Naive thymus-derived CD4-positive, alpha-beta T cell (primary cell): ENCODE measurements at regions not wholly inside any gene's neighbourhood (a gene's known extent, or its start where the extent isn't known, plus 50 kb on each side); places are given as distances from the start of the nearest gene placed in this dataset.

Source experiments
- ATAC-seq: fragments of 150-1000 bp; cut with Tn5 transposase; 2 replicates; pipeline ENCODE4 v1.10.0; 2021; ENCODE audit warnings: mild to moderate bottlenecking, moderate library complexity
- CTCF ChIA-PET: fragments of 350-600 bp; sonication (Branson Sonifier 250); formaldehyde crosslinking; loops from one replicate; lab custom pipeline; 2021; ENCODE audit warnings: antibody characterized with exemption; lab: Charles Lee
- POLR2A ChIA-PET: fragments of 350-600 bp; sonication (Branson Sonifier 250); formaldehyde crosslinking; loops from one replicate; lab custom pipeline; 2021; ENCODE audit warnings: antibody characterized with exemption, inconsistent platforms; lab: Charles Lee
- DNase-seq, 9 donors: peaks; one replicate each; pipeline versions ENCODE4 v3.0.0 to v3.0.0-alpha.2; 2020 to 2022; ENCODE audit warnings: mixed read lengths in 1 of 9
- H3K27ac ChIP-seq: one replicate; pipeline ENCODE4 v1.7.0; 2013; ENCODE audit warnings: mild to moderate bottlenecking, low read depth, low read length, moderate library complexity
- H3K27me3 ChIP-seq, 2 donors: one replicate each; pipeline ENCODE4 v1.7.0; 2013; ENCODE audit warnings: low read length in 2 of 2, mild to moderate bottlenecking in 2 of 2, moderate library complexity in 2 of 2; ENCODE audit not compliant: control insufficient read depth in 2 of 2, insufficient read depth in 2 of 2
- H3K36me3 ChIP-seq, 3 experiments: 1 replicate in 2 of 3; 2 replicates in 1 of 3; pipeline ENCODE4 v1.7.0; 2013; ENCODE audit warnings: low read length in 3 of 3, mild to moderate bottlenecking in 3 of 3, moderate library complexity in 1 of 3; ENCODE audit not compliant: insufficient read depth in 3 of 3, control insufficient read depth in 2 of 3
- H3K4me1 ChIP-seq, 2 donors: one replicate each; pipeline ENCODE4 v1.7.0; 2013; ENCODE audit warnings: low read length in 2 of 2, mild to moderate bottlenecking in 2 of 2, moderate library complexity in 1 of 2; ENCODE audit not compliant: control insufficient read depth in 2 of 2, insufficient read depth in 2 of 2
- H3K4me3 ChIP-seq: 2 replicates; pipeline ENCODE4 v1.7.0; 2013; ENCODE audit warnings: mild to moderate bottlenecking, low read length
- H3K9me3 ChIP-seq, 3 experiments: 1 replicate in 2 of 3; 2 replicates in 1 of 3; pipeline ENCODE4 v1.7.0; 2013; ENCODE audit warnings: low read length in 3 of 3; ENCODE audit not compliant: control insufficient read depth in 2 of 3
- H3K27ac Mint-ChIP-seq, 9 donors: one replicate each; pipeline ENCODE4 v1.8.0; 2020 to 2022; ENCODE audit warnings: mixed read lengths in 9 of 9, mild to moderate bottlenecking in 8 of 9, moderate library complexity in 5 of 9, inconsistent platforms in 2 of 9
- H3K27me3 Mint-ChIP-seq, 5 donors: one replicate each; pipeline ENCODE4 v1.8.0; 2021 to 2022; ENCODE audit warnings: mixed read lengths in 5 of 5, mild to moderate bottlenecking in 1 of 5
- H3K36me3 Mint-ChIP-seq, 5 donors: one replicate each; pipeline ENCODE4 v1.8.0; 2020 to 2022; ENCODE audit warnings: mixed read lengths in 5 of 5, mild to moderate bottlenecking in 3 of 5, inconsistent platforms in 1 of 5
- H3K4me1 Mint-ChIP-seq, 7 donors: one replicate each; pipeline ENCODE4 v1.8.0; 2020 to 2022; ENCODE audit warnings: mixed read lengths in 7 of 7, mild to moderate bottlenecking in 3 of 7, inconsistent platforms in 1 of 7
- H3K4me3 Mint-ChIP-seq, 10 donors: one replicate each; pipeline ENCODE4 v1.8.0; 2020 to 2022; ENCODE audit warnings: mild to moderate bottlenecking in 10 of 10, mixed read lengths in 10 of 10, moderate library complexity in 6 of 10, inconsistent platforms in 2 of 10
- H3K9me3 Mint-ChIP-seq, 11 donors: one replicate each; pipeline ENCODE4 v1.8.0; 2020 to 2022; ENCODE audit warnings: mixed read lengths in 11 of 11, mild to moderate bottlenecking in 4 of 11, inconsistent platforms in 1 of 11, moderate library complexity in 1 of 11
- intact Hi-C, 2 donors: fragments of 100-400 bp; cut with micrococcal nuclease; formaldehyde crosslinking; loops; one replicate each; pipeline ENCODE4 v1.15.1; 2023

DNA sequence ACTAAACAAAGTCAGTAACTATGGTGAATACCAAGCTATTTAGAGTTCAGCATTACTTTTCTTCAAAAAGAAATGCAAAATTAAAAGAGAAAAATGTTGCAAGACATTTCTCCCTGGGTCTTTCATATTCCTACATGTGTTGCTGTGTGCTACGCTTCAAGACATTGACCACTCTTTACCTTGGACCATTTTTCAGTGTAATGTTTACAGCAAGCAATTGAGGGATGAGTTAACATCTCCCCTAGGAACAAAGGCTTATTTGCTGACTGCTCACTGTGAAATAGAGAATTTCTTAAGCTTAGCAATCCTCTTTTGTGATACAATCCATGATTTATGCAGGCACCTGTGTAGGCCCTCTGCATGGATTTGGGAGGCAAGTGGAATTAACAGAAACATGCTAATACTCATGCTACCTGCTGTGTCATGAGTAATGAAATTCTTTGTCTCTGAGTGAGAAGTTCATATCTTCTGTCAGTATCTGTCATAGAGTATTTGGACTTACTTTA lies 1202.9 kb upstream of the CDH8 start:
- Mint-ChIP-seq H3K27me3 (no peaks in the 10 kb centered on the region), H3K9me3 (peaks cover 4 to 41% (median 11%) of the 10 kb centered on the region in 11 donors), H3K4me1 (no peaks in the 10 kb centered on the region), H3K4me3 (no peak overlapping the region), H3K27ac (no peak overlapping the region), H3K36me3 (no peaks in the 10 kb centered on the region)
- Histone ChIP-seq H3K4me1 (no peaks in the 10 kb centered on the region), H3K36me3 (no peaks in the 10 kb centered on the region), H3K27me3 (no peaks in the 10 kb centered on the region), H3K4me3 (no peak overlapping the region), H3K9me3 (no peaks in the 10 kb centered on the region), H3K27ac (no peak overlapping the region)
- DNase-seq = no peak
- intact Hi-C loops = no loop called here
- ChIA-PET CTCF (no interaction called here), POLR2A (no interaction called here)
- ATAC-seq = no peak

- ChIA-PET CTCF (no interaction called here), POLR2A (no interaction called here)
- no peaks in the 10 kb centered on the region for H3K27me3 Mint-ChIP-seq
- Histone ChIP-seq H3K4me1 (no peaks in the 10 kb centered on the region), H3K9me3 (peaks cover 0 to 9% (median 3%) of the 10 kb centered on the region in 3 experiments), H3K36me3 (no peaks in the 10 kb centered on the region), H3K27me3 (no peaks in the 10 kb centered on the region), H3K27ac (no peak overlapping the region), H3K4me3 (no peak overlapping the region)
- H3K36me3 Mint-ChIP-seq = no peaks in the 10 kb centered on the region
- intact Hi-C loops = no loop called here
- no peak for DNase-seq
- ATAC-seq = no peak
- peak overlapping the region in 1 of 9 donors; percentile 22 for H3K27ac Mint-ChIP-seq
- H3K4me1 Mint-ChIP-seq = no peaks in the 10 kb centered on the region
- H3K4me3 Mint-ChIP-seq = no peak overlapping the region
- peaks cover 4 to 53% (median 12%) of the 10 kb centered on the region in 11 donors for H3K9me3 Mint-ChIP-seq
Observed at GRCh38 chr16:63230421-63231040, 1194.3 kb upstream of the CDH8 start.

GRCh38 chr16:63228259-63228658 lies 1192.0 kb upstream of the CDH8 start:
- Histone ChIP-seq H3K4me1 (no peaks in the 10 kb centered on the region), H3K9me3 (peaks cover 0 to 9% (median 3%) of the 10 kb centered on the region in 3 experiments), H3K27ac (no peak overlapping the region), H3K27me3 (no peaks in the 10 kb centered on the region), H3K4me3 (no peak overlapping the region), H3K36me3 (no peaks in the 10 kb centered on the region)
- H3K27ac Mint-ChIP-seq = no peak overlapping the region
- peaks cover 0 to 56% (median 10%) of the 10 kb centered on the region in 11 donors for H3K9me3 Mint-ChIP-seq
- DNase-seq (no peak), ATAC-seq (no peak)
- H3K27me3 Mint-ChIP-seq = no peaks in the 10 kb centered on the region
- POLR2A ChIA-PET = no interaction called here
- intact Hi-C loops = no loop called here
- H3K4me3 Mint-ChIP-seq = no peak overlapping the region
- H3K36me3 Mint-ChIP-seq = no peaks in the 10 kb centered on the region
- CTCF ChIA-PET = no interaction called here
- no peaks in the 10 kb centered on the region for H3K4me1 Mint-ChIP-seq

- Mint-ChIP-seq H3K36me3 (no peaks in the 10 kb centered on the region), H3K27ac (no peak overlapping the region), H3K4me3 (no peak overlapping the region), H3K27me3 (no peaks in the 10 kb centered on the region), H3K9me3 (peaks cover 3 to 50% (median 11%) of the 10 kb centered on the region in 11 donors), H3K4me1 (no peaks in the 10 kb centered on the region)
- DNase-seq = no peak
- H3K9me3 ChIP-seq = peaks cover 0 to 11% (median 3%) of the 10 kb centered on the region in 3 experiments
- H3K27ac ChIP-seq = no peak overlapping the region
- no peaks in the 10 kb centered on the region for H3K27me3 ChIP-seq
- POLR2A ChIA-PET = no interaction called here
- no peaks in the 10 kb centered on the region for H3K4me1 ChIP-seq
- intact Hi-C loops = no loop called here
- H3K4me3 ChIP-seq = no peak overlapping the region
- no peak for ATAC-seq
- CTCF ChIA-PET = no interaction called here
- no peaks in the 10 kb centered on the region for H3K36me3 ChIP-seq
Observed at GRCh38 chr16:63223851-63224250, 1187.6 kb upstream of the CDH8 start.

GRCh38 chr16:63216696-63217423 lies 1180.6 kb upstream of the CDH8 start:
- H3K4me1 Mint-ChIP-seq = no peaks in the 10 kb centered on the region
- no peak overlapping the region for H3K4me3 Mint-ChIP-seq
- H3K9me3 ChIP-seq = peaks cover 0 to 2% (median 0%) of the 10 kb centered on the region in 3 experiments
- no peaks in the 10 kb centered on the region for H3K4me1 ChIP-seq
- no peak overlapping the region for H3K27ac Mint-ChIP-seq
- DNase-seq (no peak), ATAC-seq (no peak)
- H3K27me3 ChIP-seq = no peaks in the 10 kb centered on the region
- intact Hi-C loops = no loop called here
- ChIA-PET POLR2A (no interaction called here), CTCF (no interaction called here)
- peaks cover 0 to 30% (median 6%) of the 10 kb centered on the region in 11 donors for H3K9me3 Mint-ChIP-seq
- H3K27ac ChIP-seq = no peak overlapping the region
- no peaks in the 10 kb centered on the region for H3K36me3 Mint-ChIP-seq
- H3K27me3 Mint-ChIP-seq = no peaks in the 10 kb centered on the region
- H3K36me3 ChIP-seq = no peaks in the 10 kb centered on the region
- no peak overlapping the region for H3K4me3 ChIP-seq

DNA sequence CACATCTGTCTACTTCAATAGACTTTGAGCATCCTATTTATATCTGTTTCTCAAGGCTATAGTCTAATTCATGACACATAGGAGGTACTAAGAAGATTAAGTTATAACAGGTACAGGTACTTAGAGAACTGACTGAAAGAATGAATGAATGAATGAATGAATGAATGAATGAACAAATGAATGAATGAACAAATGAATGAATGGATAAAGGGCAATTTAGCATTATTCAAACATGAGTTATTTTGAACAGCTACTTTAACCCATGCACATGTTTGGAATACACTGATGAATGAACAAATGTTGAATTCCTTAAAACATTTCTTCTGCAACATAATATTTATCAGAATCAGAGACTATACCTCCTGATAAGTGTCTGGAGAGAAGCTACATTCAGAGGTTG lies 1165.6 kb upstream of the CDH8 start:
- intact Hi-C loops = no loop called here

More for the DNA sequence above, 1165.6 kb upstream of the CDH8 start:
- DNase-seq (no peak), ATAC-seq (no peak)
- H3K27me3 Mint-ChIP-seq = no peaks in the 10 kb centered on the region
- POLR2A ChIA-PET = no interaction called here
- Histone ChIP-seq H3K36me3 (no peaks in the 10 kb centered on the region), H3K9me3 (no peaks in the 10 kb centered on the region), H3K4me3 (no peak overlapping the region), H3K4me1 (no peaks in the 10 kb centered on the region), H3K27ac (no peak overlapping the region), H3K27me3 (no peaks in the 10 kb centered on the region)
- no peak overlapping the region for H3K4me3 Mint-ChIP-seq
- H3K4me1 Mint-ChIP-seq = no peaks in the 10 kb centered on the region
- peaks cover 0 to 5% (median 0%) of the 10 kb centered on the region in 5 donors for H3K36me3 Mint-ChIP-seq
- no peak overlapping the region for H3K27ac Mint-ChIP-seq
- H3K9me3 Mint-ChIP-seq = peaks cover 2 to 25% (median 11%) of the 10 kb centered on the region in 11 donors
- CTCF ChIA-PET = no interaction called here
